Activated B cell treated with CpG ODN at 0.5 μM for 24 hours (primary cell): ENCODE measurements at regions not wholly inside any gene's neighbourhood (a gene's known extent, or its start where the extent isn't known, plus 50 kb on each side); places are given as distances from the start of the nearest gene placed in this dataset.

ENCODE experiments used
- ATAC-seq: fragments of 200-7000 bp; cut with Tn5 transposase; one replicate; pipeline ENCODE4 v1.10.0; 2021; ENCODE audit warnings: low read depth, mild to moderate bottlenecking, moderate library complexity
- CTCF ChIA-PET: fragments of 350-600 bp; sonication (Branson Sonifier 250); formaldehyde crosslinking; loops from one replicate; lab custom pipeline; 2021; ENCODE audit warnings: antibody characterized with exemption; lab: Charles Lee
- POLR2A ChIA-PET: fragments of 350-600 bp; sonication (Branson Sonifier 250); formaldehyde crosslinking; loops from one replicate; lab custom pipeline; 2021; ENCODE audit warnings: antibody characterized with exemption; lab: Charles Lee
- DNase-seq: peaks from one replicate; pipeline ENCODE4 v3.0.0; 2022
- H3K27ac Mint-ChIP-seq: one replicate; pipeline ENCODE4 v1.8.0; 2020; ENCODE audit warnings: mixed read lengths
- H3K27me3 Mint-ChIP-seq: one replicate; pipeline ENCODE4 v1.8.0; 2021; ENCODE audit warnings: mixed read lengths
- H3K36me3 Mint-ChIP-seq: one replicate; pipeline ENCODE4 v1.8.0; 2021; ENCODE audit warnings: low read depth, mixed read lengths
- H3K4me1 Mint-ChIP-seq: one replicate; pipeline ENCODE4 v1.8.0; 2021; ENCODE audit warnings: mixed read lengths
- H3K4me3 Mint-ChIP-seq: one replicate; pipeline ENCODE4 v1.8.0; 2020; ENCODE audit warnings: mild to moderate bottlenecking, mixed read lengths
- H3K9me3 Mint-ChIP-seq: one replicate; pipeline ENCODE4 v1.8.0; 2020; ENCODE audit warnings: mixed read lengths
- CTCF ChIP-seq: fragments of 200-600 bp; IDR thresholded peaks from one replicate; pipeline ENCODE4 v1.8.0; 2022; ENCODE audit warnings: antibody characterized with exemption, mild to moderate bottlenecking
- intact Hi-C: fragments of 100-400 bp; cut with micrococcal nuclease; formaldehyde crosslinking; loops from one replicate; pipeline ENCODE4 v1.15.1; 2024

- Mint-ChIP-seq H3K36me3 (no peaks in the 10 kb centered on the region), H3K27me3 (peaks cover 16% of the 10 kb centered on the region), H3K4me3 (no peak overlapping the region), H3K9me3 (no peaks in the 10 kb centered on the region), H3K4me1 (no peaks in the 10 kb centered on the region), H3K27ac (no peak overlapping the region)
- DNase-seq, result no peak
- no peak for TF ChIP-seq CTCF
- intact Hi-C loops, result no loop called here
- ChIA-PET POLR2A (no interaction called here), CTCF (no interaction called here)
- no peak for ATAC-seq
Measured at GRCh38 chr5:72760259-72760658, 56.2 kb upstream of the TNPO1 start.

GRCh38 chr5:72752909-72753308 is 63.6 kb upstream of the TNPO1 start:
- ATAC-seq, result no peak
- no peaks in the 10 kb centered on the region for H3K9me3 Mint-ChIP-seq
- POLR2A ChIA-PET, result no interaction called here
- no peak overlapping the region for H3K27ac Mint-ChIP-seq
- no peaks in the 10 kb centered on the region for H3K4me1 Mint-ChIP-seq
- CTCF ChIA-PET, result no interaction called here
- H3K4me3 Mint-ChIP-seq, result no peak overlapping the region
- TF ChIP-seq CTCF, result no peak
- H3K36me3 Mint-ChIP-seq, result no peaks in the 10 kb centered on the region
- DNase-seq, result no peak
- intact Hi-C loops, result no loop called here
- H3K27me3 Mint-ChIP-seq, result peaks cover 1% of the 10 kb centered on the region

DNA sequence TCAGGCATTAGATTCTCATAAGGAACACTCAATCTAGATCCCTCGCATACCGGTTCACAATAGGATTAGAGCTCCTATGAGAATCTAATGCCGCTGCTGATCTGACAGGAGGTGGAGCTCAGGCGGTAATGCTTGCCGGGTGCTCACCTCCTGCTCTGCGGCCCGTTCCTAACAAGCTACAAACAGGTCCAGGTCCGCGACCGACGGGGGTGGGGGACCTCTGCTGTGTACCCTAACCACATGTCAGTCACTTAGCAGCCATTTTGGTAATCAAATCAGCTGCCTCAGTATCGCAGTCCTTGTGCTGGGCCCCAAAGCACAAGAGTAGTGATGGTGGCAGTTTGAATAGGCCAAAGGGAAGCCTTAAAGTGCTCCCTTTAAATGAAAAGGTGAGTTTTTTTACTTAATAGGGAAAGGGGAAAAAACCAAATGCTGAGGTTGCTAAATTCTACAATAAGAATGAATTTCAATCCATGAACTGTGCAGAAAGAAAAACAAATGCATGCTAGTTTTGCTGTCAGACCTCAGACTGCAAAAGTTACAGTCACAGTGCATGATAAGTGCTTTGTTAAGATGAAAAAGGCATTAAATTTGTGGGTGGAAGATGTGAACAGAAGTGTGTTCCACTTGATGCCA is 67.0 kb upstream of the TNPO1 start:
- CTCF ChIA-PET, result no interaction called here
- Mint-ChIP-seq H3K9me3 (no peaks in the 10 kb centered on the region), H3K27ac (no peak overlapping the region), H3K4me3 (no peak overlapping the region), H3K4me1 (no peaks in the 10 kb centered on the region), H3K36me3 (no peaks in the 10 kb centered on the region), H3K27me3 (peaks cover 8% of the 10 kb centered on the region)
- ATAC-seq, result no peak
- POLR2A ChIA-PET, result no interaction called here
- intact Hi-C loops, result no loop called here
- no peak for DNase-seq
- TF ChIP-seq CTCF, result no peak

GRCh38 chr5:72747826-72748225 is 68.6 kb upstream of the TNPO1 start:
- no peak for TF ChIP-seq CTCF
- POLR2A ChIA-PET, result no interaction called here
- CTCF ChIA-PET, result no interaction called here
- Mint-ChIP-seq H3K27me3 (peaks cover 15% of the 10 kb centered on the region), H3K4me3 (no peak overlapping the region), H3K9me3 (no peaks in the 10 kb centered on the region), H3K27ac (no peak overlapping the region), H3K4me1 (no peaks in the 10 kb centered on the region), H3K36me3 (no peaks in the 10 kb centered on the region)
- ATAC-seq, result no peak
- no peak for DNase-seq
- intact Hi-C loops, result no loop called here

DNA sequence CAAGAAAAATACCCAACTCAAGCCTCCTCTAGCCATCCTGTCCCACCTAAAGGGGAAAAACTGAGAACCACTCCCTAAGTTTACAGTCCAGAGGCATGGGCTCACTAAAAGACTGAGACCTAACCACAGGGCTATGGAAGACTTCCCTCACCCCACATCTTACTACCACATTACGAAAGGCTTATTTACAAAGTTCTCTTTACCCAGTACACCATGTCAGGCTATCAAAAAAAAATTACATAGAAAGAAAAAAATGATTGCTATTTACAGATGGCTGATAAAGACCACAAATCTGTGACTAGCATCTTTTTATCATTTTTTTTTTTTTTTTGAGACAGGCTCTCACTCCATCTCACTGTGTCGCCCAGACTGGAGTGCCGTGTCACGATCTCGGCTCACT is 69.7 kb upstream of the TNPO1 start:
- ChIA-PET POLR2A (no interaction called here), CTCF (no interaction called here)
- TF ChIP-seq CTCF, result no peak
- H3K4me1 Mint-ChIP-seq, result no peaks in the 10 kb centered on the region
- intact Hi-C loops, result no loop called here
- H3K27me3 Mint-ChIP-seq, result peaks cover 15% of the 10 kb centered on the region
- H3K27ac Mint-ChIP-seq, result no peak overlapping the region
- DNase-seq, result no peak
- H3K36me3 Mint-ChIP-seq, result no peaks in the 10 kb centered on the region
- no peaks in the 10 kb centered on the region for H3K9me3 Mint-ChIP-seq
- H3K4me3 Mint-ChIP-seq, result no peak overlapping the region
- ATAC-seq, result no peak
